GM19240 (cell line): ENCODE measurements at regions not wholly inside any gene's neighbourhood (a gene's known extent, or its start where the extent isn't known, plus 50 kb on each side); places are given as distances from the start of the nearest gene placed in this dataset.

ENCODE experiments used
- DNase-seq: peaks from one replicate; pipeline ENCODE4 v3.0.0; 2011; ENCODE audit warnings: low spot score; ENCODE audit not compliant: insufficient read length

DNA sequence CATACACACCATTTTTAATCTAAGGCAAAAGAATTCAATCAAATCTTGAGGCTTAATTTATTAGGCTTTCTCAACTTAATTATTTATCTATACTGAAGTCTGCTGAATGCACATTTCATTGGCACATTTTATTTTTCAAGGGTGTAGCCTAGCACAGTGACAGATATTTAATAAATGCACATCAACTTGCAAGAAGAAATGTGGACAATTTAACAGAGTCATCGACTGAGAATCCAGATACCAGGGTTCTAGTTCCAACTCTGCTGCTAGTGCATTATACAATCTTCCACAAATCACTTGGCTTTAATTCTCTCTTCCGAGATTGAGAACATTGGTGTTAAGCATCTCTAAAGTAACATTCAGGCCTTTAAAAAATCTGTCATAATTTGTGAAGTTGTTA lies 88.5 kb upstream of the RBBP8 start:
- no peak for DNase-seq

DNA sequence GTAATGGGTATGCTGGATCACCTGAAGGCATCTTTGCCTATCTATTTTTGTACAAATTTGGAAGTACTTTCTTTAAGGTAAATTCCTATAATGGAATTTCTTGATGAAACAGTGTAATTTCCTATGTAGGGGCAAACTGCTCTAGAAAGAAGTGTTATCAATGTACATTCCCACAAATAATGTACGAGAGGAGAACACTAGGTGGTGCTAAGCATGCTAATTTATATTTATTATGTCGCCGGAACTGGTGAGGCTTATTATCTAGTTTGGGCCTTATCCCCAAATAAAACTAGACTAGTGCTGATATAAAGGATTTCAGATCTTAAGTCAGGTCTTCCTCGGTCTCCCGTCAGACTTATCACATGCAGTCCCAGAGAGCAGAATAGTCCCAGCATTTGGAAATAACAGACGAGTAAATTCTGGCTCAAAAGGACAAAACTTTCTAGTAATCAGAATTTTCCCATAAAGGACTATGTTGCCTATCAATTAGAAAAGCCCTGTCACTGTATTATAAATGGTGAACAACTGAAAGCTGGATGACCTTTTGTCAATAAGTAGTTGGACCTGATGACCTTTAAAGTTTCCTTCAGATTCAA lies 86.9 kb upstream of the RBBP8 start:
- no peak for DNase-seq

DNA sequence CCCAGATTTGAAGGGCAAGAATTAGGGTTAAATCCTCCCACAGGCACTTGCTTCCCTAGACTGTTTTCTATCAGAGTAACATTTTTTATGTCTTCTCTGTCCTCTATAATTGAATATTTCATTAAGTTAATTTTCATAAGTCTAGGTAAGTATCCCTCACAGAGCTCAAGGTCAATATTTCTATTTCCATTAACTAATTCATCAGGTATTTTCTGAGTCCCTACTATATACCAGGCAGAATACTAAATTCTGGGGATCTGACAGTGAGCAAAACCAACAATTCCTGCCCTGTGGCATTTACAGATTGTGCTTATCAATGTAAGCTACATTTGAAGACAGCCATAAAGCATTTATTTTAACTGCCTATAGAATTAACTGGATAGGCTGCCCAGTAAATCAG lies 86.4 kb upstream of the RBBP8 start:
- no peak for DNase-seq

DNA sequence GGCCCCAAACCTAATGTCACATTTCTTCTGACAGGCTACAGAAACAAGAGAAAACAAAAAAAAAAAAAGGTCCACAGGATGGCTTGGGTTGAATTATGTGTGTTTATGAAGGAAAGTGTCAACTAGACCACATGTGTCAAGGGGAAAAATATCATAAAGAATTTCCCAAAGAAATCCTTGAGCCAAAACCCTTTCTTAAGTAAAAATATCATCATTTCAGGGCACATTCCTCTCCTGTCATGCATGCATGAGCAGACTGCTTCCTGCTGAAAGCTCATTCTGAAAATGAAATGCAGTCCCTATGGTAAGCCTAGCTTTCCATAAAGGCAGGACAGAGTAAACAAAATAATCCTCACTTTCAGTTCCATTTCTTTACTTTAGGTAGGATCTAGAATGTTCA lies 85.7 kb upstream of the RBBP8 start:
- DNase-seq: no peak

DNA sequence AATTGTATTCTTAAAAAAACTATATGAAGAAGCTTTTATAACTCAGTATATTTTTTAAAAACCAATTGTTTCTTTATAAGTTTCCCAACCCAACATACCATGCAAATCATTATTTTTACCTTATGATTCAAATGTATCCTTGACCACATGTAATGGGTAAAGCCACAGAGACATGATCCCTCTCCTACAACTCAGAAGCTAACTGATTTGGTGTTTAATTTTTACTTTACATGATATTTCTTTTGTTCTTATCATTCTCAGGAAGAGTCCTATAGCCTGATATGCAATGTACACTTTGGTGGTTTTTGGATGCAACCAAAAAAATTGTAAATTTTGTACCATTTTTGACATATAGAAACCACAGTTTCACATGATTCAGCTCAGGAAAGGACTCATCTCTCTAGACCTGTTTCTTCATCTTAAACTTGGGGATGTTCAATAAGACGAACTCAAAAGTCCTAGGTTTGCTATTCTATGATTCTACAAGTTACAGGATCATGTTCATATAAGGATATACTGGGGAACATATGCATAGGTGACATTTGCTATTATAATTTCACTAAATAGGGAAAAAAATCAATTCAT lies 85.2 kb upstream of the RBBP8 start:
- no peak for DNase-seq

DNA sequence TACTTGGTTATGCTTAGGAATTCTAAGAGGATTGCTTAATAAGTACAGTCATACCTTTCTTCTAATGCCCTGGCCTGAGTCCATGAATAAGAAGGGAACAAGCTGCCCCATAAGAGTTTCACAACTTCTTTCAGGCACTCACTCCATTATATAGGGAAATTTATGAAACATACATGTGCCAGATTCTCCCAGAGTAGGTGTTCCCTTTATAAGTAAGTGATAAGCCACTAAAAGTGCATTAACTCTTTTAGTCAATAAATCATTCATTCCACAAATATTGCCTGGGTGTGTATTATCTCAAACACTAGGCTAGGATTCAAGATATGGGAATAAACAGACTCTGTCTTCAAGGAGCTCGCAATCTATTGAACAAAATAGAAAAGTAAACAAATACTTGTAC lies 84.5 kb upstream of the RBBP8 start:
- no peak for DNase-seq

DNA sequence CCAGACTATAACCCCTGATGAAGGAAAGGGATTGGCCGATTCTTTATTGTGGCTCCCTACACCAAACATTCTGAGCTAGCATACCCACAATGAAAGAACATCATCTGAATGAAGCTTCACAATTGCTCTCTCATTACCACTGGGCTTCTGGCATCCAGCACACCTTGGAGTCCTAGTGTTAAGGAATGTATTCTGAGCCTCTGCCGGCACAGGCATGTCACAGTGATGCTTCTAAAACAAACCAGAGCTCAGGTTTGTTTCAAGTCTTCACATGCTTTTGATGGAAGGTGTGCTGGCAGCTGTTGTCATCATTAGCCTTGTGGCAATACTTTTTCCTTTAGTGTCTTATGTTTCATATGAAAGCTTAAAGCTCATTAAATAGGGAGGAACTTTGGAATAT lies 76.3 kb upstream of the RBBP8 start:
- no peak for DNase-seq

DNA sequence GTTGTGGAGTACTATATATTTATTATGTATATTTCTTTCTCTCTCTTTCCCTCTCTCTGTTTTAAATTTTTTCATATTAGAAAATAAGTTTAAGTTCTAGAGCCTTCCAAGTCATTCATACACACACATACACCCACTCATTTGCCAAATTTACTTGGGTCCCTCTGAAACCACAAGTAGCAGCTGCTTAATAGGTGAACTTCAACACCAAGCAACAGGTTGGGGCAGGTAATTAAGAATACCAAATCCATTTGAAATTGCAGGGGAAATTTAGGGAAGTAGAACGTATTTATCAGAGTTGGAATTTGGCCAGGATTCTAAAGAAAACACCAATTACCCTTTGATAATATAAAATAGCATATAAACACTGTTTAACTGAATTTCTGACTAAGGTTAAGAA lies 75.0 kb upstream of the RBBP8 start:
- no peak for DNase-seq

DNA sequence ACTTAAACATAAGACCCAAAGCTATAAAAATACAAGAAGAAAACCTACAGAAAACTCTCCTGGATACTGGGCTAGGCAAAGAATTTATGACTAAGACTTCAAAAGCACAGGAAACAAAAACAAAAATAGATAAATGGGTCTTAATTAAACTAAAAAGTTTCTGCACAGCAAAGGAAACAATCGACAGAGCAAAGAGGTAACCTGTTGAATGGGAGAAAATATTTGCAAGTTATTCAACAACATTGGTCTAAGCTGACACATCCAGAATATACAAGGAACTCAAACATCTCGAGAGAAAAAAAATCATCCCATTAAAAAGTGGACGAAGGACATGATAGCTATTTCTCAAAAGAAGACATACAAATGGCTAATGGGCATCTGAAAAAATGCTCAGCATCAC lies 72.3 kb upstream of the RBBP8 start:
- no peak for DNase-seq

DNA sequence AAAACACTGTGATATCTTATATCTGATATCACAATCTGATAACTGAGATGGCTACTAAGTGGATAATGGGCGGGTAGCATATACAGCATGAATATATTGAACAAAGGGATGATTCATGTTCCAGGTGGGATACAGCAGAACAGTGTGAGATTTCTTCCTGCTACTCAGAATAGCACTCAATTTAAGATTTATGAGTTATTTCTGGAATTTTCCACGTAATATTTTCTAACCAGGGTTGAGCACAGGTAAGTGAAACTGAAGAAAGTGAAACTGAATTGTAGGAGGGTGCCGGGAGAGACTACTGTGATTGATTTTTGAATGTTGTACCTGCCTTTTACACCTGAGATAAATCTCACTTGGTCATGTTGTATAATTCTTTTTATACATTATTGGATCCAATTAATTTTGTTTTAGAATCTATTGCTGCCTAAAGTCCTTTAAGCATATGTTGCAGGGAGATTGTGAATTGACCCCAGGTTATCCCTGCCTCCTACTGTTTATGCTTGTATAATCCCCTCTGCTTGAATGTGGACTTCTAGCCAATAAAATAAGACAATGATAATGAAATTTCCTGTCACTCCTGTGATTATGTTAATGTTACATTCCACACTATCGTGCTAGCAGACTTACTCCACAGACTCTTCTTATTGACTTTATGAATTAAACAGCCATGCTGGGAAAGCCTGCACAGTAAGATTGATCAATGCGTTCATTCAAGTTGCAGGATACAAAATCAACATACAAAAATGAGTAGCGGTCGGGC lies 67.6 kb upstream of the RBBP8 start:
- no peak for DNase-seq

DNA sequence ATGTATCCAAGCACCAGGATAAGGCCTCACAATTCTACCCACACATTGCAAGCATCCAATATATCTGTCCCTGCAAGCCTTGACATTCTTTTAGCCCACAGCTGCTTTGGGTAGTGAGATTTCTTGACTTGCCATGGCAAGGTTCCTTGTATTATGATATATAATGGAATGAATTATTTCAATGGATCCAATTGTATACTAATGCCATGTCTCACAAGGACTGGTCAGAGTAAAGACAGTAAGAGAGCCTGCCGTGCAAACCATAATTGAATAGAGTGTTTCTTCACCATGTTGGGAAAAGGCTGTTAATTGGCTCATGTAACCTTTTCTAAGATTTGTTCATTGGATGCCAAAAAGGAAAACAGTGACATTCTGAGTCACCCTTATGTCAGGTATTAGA lies 64.3 kb upstream of the RBBP8 start:
- no peak for DNase-seq

DNA sequence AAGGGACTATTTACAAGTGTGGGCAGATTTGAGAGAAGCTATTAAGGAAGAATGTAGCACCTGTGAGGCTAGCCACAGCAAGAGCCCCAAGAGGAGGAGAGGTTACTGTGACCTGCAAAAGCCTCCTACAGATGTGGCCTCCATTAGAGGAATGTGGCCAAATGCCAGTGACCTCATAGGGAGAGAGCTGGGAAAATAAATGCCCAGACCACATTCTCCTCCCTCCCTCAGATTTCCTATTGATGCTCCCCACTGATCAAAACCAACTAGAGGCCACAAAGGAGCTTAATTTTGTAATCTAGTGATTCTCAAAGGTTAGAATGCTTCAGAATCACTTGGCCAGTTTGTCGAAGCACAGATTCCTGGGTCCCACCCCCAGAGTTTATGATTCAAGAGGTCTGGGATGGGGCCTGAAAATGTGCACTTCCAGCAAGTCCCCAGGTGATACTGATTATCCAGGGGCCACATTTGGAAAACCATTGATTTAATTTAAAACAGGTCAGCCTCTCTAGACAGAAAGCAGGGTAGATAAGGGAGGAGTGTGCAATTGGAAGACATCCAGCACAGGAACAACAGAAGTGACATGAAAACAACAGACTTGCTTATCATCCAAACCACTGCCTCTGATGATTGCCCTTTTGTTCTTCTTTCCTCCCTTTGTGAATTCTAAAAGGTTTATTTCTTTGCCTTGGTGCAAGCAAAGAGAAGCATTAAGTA lies 61.2 kb upstream of the RBBP8 start:
- DNase-seq: no peak

DNA sequence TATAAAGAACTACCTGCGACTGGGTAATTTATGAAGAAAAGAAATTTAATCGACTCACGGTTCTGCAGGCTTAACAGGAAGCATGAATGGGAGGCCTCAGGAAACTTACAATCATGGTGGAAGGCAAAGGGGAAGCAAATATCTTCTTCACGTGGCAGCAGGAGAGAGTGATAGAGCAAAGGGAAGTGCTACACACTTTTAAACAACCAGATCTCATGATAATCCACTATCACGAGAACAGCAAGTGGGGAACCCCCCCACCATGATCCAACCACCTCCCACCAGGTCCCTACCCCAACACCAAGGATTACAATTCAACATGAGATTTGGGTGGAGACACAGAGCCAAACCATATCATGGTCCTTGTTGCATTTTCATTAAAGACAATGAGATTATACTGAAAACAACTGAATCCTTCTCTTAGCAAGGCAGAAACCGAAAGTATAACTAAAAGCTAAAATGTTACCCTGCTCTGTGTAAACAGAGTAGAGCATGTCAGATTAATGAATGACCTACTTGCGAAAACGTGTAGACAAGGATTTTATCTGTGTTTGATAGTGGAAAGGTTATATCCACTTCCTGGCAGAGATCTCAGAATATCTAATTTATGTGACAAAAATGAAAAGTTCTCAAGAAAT lies 60.1 kb upstream of the RBBP8 start:
- no peak for DNase-seq

DNA sequence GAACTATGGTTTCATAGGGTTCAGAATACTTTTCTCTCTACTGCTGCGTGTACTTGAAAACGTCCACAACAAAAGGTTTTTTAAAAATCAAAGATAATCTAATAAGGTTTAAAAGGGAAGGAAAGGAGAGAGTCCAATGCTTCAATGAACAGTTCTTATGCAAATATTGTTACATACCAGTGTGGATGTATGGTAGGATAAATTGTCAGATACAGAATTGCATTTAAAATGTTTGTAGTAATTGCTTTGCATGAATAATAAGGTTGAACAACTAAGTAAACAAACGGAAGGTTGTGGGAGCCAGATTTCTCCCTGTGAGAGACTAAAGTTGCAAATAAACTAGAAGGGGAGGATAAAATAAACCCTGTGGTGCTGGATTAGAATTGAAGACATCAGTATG lies 53.8 kb upstream of the RBBP8 start:
- DNase-seq: no peak

DNA sequence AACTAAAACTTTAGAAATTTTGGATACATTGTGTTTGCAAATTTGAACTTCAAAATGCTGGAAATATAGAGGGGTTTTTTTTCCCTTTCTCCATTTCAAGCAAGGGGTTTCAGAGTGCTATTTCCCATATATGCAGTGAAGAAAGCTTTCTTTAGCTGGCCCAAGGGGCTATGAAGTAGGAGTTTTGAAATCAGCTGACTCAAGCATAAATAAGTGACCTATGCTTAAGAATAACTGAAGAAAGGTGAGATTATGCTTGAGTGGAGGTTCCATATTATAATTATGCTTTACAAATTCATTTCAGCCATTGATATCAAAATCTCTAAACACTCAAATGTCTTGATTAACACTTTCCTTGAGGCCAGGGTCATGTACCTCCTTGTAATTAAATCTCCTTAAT lies 51.0 kb upstream of the RBBP8 start:
- DNase-seq: no peak

DNA sequence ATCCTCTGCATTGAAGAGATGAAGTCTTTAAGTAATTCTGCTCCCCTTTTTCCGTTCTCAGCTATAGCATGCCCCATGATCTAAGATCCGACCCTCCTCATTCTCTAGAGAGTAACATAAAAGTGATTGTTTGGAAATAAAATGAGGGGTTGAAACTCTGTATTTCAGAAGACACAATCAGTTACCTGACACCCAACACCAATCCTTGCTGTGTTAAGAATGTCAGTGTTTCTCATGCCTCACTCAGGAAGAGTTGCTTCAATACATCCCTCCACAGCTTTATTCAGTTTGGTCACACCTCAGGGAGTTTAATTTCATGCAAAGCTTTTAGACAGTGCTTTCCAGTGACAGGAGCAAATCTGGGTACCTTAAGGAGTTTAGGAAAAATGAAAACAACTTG lies 49.9 kb upstream of the RBBP8 start:
- DNase-seq: no peak
